EL (cell line): ENCODE measurements at regions not wholly inside any gene's neighbourhood (a gene's known extent, or its start where the extent isn't known, plus 50 kb on each side); places are given as distances from the start of the nearest gene placed in this dataset.
"Not testable (repeated sequence)": the region's sequence is repeated elsewhere in the genome, so short reads cannot be mapped to it uniquely, and the experiment has no call there.

Experiments used
- DNase-seq: peaks from one replicate; pipeline ENCODE4 v3.0.0-alpha.2; 2016

GRCh38 chr5:177941386-177941785 lies 54.7 kb downstream of the PROP1 start:
- DNase-seq = not testable (repeated sequence)

DNA sequence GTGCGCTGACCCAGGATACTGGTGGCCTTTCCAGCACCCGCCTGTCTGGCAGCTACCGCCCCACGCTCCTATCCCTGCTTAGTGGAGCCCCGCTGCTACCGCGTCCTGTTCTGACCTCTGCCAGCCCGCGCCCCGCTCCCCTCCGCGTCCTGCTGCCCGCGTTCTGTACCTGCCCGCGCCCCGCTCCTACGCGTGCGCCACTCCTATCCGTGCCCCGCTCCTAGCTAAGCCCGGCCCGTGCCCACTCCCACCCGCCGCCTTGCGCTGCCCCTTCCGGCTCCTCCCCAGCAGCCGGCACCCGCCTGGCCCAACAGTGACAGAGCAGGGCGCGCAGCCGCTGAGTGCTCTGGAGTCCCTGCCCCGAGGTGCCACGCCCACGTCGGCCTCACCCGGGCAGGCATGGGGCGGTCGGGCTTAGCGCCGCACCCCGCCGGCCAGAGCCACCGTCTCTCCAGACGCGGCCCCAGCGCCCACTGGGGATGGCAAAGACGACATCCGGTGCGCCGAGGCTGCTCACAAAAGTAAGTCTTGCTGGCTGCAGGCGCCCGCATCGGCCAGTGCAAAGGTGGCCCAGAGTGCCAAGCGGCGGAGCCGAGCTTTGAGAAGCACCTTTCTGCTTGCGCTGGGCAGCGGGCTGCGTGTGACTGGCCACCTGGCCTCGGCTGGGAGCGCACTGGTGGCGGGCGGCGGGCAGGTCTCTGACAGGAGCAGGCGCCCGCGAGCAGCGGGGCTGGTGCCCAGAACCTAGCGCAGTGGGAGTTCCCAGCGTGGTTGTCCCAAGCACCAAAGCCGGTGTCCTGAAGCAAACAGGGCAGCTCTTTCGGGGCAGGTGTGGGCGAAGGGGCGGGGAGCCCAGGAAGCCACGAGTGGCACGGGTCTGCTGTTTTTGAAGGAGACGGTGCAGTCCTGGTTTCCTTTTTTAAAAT lies 56.5 kb downstream of the PROP1 start:
- DNase-seq = peak; percentile 18

- not testable (repeated sequence) for DNase-seq
These were observed 57.3 kb downstream of the PROP1 start for GRCh38 chr5:177938767-177939166.

- not testable (repeated sequence) for DNase-seq
These were observed 61.8 kb downstream of the PROP1 start for GRCh38 chr5:177934233-177934632.

DNA sequence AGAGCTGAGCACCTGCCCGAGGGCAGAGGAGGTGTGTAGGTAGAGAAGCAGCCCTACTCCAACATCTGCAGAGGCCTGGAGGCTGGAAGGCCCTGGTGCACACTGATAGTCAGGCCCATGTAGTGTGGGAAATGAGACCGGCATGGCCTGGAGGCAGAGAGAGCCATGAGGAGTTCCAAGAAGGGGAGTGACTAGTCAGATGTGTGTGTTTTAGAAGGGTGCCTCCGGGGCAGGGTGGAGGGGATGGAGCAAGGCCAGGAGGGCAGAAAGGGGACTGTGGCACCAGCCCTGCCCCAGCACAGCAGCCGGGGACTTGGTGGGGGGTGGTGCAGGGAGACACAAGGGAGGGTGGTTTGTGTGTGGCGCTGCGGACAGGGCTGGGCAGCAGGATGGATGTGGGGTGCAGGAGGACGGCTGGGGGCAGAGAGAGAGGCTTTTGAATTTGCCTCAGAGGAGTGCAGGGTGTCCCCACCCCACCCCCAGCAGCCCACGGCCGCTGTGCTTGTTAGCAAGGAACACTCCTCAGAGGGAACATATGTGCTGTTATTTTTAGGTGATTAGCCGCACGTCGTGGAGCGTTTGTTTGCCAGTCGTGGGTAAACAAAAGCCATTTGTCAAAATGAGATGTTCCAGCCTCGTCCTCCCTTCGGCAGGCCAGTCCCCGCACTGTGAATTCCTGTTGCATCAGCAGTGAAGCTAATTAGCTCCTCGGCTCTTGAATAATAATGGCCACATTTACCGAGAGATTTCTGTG lies 65.6 kb downstream of the PROP1 start:
- peak; percentile 27 for DNase-seq

- not testable (repeated sequence) for DNase-seq
These were observed 66.4 kb downstream of the PROP1 start for GRCh38 chr5:177929618-177930017.

DNA sequence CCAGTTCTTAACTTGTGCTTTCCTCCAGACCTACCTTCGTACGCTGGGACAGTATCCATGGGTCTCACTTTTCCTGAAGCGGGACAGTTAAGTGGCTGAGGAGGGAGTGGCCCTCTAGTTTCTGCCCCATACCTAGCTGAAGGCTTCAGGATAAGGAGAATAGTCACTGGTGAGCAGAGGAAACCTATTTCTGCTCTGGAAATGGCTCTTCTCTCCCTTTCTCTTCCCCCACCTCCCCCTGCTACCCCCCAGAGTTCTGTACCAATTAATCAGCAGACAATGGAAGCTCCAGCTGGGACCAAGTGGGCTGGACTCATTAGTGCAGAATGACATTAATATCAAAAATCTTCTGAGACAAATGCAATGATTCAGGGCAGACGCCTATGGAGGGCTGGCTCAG lies 68.5 kb downstream of the PROP1 start:
- DNase-seq = not testable (repeated sequence)

- not testable (repeated sequence) for DNase-seq
These were observed 71.5 kb downstream of the PROP1 start for GRCh38 chr5:177924577-177924976.

- not testable (repeated sequence) for DNase-seq
These were observed 72.2 kb downstream of the PROP1 start for GRCh38 chr5:177923837-177924236.

DNA sequence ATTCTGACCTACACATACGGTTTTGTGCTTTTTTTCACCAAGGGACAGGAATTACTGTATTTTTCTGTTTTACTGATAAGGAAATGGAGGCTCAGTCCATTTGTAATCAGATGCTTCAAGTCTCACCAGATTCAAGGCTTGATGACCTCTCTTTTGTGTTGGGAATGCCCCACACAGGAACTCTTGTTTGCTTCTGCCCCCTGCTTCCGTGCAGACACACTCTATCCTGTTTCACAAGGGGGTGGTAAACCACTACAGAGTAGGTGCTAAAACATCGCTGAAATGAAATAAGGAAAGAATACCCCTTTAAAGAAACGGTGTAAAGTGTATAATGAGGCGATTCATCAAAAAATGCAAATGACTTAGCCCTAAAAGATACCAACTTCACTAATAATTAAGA lies 72.9 kb downstream of the PROP1 start:
- not testable (repeated sequence) for DNase-seq

DNA sequence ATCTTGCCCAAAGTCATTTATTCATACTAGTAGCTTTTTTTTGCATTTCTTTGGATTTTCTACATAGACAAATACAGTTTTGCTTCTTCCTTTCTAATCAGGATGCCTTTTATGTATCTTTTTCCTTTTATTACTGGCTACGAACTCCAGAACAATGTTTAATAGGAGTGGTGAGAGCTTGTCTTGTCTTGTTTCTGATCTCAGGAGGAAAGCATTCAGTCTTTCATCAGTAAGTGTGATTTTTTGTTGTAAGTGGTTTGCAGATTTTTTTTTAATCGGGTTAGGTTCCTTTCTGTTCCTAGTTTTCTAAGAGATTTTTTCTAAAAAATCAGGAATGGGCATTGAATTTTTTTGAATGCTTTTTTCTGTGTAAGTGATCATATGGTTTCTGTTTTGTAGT lies 86.8 kb downstream of the PROP1 start:
- DNase-seq = not testable (repeated sequence)

DNA sequence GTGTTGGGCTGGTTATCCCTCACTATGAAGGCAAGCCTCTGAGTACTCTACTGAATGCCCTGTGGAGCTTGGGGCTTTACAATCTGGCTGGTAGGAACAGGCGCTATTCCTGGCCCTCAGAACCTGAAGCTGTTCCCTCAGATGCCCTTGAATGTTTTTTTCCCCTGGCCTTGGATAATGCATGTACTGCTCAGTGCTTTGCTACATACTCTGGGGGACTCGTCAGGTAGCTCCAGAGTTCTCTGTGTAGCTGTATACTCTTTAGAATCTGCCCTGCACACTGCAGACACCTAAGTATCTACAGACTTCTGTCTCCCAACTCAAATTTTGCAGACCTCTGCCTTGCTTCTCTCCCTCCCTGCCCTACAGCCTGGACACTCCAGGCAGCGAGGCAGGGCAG lies 93.2 kb downstream of the PROP1 start:
- DNase-seq = not testable (repeated sequence)

DNA sequence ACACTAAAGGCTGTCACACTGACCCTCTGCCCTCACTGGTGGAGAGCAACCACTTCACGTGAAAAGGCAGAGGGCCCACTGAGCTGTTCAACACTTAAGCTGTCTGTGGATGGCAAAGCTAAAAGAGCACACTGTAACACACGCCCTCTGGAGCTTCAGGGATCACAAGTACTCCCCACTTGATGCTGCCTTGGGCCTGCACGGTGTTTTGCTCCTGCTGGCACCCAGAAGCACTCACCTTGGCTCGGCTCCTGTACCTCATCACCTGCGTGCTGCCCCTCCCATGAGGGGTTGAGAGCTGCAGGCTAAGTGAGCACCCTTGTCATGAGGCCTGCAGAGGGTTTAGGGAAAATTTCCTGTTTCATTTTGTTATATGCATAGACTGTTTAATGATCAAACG lies 96.0 kb downstream of the PROP1 start:
- not testable (repeated sequence) for DNase-seq

DNA sequence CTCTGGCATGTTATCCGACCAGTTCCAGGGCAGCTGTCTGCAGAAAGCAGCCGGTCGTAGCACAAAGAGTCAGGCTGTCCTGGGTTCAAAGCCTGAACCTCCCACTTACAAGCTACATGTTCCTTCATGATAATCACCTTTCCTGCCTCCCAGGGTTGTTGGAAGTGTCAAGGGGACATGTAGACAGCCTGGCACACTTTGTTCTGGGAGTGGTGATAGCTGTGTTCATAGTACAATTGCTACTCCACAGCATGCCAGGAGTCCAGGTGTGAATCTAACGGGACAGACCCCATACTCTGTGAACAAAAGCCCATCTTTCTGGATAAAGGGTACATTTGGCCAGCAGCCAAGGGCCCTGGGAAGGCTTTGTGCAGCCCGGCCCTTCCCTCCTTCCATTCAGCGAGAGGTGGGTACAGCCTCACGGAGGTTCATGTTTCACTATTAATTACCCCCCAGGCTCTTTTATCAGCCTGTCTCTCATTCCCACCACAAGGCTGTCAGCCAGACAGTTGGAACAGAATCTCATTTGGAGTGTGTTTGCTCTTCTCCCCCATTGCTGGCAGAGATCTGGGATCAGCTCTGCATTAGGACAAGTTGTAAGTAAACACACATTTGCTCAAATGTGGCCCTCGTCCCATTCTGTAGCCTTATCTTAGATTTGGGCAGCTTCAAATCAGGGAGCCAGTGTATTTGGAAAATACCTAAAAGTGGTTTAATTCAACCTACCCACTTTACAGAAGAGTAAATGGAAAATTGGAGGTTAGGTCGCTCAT lies 101.2 kb downstream of the PROP1 start:
- DNase-seq = not testable (repeated sequence)

GRCh38 chr5:177892357-177892665 lies 103.7 kb downstream of the PROP1 start:
- DNase-seq = not testable (repeated sequence)

GRCh38 chr5:177891547-177892356 lies 104.3 kb downstream of the PROP1 start:
- DNase-seq = not testable (repeated sequence)

GRCh38 chr5:177883295-177883694 lies 100.6 kb upstream of the FAM153A start:
- DNase-seq = not testable (repeated sequence)

DNA sequence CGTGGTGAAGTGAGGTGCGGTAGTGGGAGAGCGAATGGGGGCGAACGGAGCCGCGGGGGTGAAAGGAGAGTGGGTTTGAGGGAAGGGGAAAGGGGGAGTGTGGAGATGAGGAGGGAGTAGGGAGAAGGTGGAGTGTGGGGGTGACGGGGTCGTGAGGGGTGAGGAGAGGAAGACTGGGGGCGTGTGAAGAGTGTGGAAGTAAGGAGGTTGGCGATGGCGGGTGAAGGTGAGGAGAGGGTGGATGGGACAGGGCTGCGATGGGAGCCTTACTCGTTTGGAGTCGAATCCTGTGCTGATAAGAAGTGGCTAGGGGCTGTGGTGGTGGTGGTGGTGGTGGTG lies 93.2 kb upstream of the FAM153A start:
- DNase-seq = not testable (repeated sequence)

DNA sequence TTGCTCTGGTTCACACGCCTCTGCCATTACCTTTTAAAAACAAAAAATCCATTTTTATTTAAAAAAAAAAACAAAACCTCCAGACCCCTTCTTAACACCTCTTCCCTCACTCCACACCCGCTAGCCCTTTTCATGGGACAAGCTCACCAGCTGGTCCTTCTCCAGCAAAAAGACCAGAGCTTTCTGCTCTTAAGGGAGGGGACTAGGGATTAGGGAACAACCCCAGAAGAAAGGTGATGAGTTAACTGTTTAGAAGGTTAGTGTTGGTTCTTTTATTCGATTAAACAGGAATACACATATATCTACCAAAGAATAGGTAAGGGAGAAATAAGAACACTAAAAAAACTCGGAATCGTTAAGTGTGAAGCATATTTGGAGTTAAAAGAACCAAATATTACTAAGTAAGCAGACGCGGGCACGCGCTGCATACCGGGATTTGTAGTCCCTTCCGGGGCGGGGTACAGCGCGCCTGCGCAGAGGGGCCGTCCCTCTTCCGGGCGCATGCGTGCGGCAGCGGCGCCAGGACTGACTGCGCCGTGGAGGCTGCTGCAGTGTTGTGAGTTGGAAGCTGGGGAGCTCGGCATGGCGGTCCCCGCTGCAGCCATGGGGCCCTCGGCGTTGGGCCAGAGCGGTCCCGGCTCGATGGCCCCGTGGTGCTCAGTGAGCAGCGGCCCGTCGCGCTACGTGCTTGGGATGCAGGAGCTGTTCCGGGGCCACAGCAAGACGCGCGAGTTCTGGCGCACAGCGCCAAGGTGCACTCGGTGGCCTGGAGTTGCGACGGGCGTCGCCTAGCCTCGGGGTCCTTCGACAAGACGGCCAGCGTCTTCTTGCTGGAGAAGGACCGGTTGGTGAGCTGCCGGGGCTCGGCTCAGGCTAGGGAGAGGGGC lies 92.6 kb upstream of the FAM153A start:
- not testable (repeated sequence) for DNase-seq

- DNase-seq = not testable (repeated sequence)
These were observed 81.2 kb upstream of the FAM153A start for GRCh38 chr5:177863822-177864446.
